Adrenal gland (tissue), 9 donors: ENCODE measurements at regions not wholly inside any gene's neighbourhood (a gene's known extent, or its start where the extent isn't known, plus 50 kb on each side); places are given as distances from the start of the nearest gene placed in this dataset.

ENCODE experiments used
- DNase-seq, 7 donors: peaks; one replicate each; pipeline ENCODE4 v3.0.0-alpha.2; 2019 to 2020
- H3K27ac ChIP-seq, 5 donors: fragments of 200-600 bp; sonication (generic) in 4 of 5; 1 replicate in 3 of 5; 2 replicates in 2 of 5; pipeline versions ENCODE4 v1.5.1 to v1.8.0; 2016 to 2020; ENCODE audit warnings: mild to moderate bottlenecking in 1 of 5
- H3K27me3 ChIP-seq: fragments of 200-600 bp; 2 replicates; pipeline ENCODE4 v1.8.0; 2021
- H3K36me3 ChIP-seq, 2 donors: fragments of 200-600 bp; replicated peaks in 1 of 2; 1 replicate in 1 of 2; 2 replicates in 1 of 2; pipeline versions ENCODE4 v1.5.1 to v1.8.0; 2018 to 2022
- H3K4me1 ChIP-seq, 2 donors: fragments of 200-600 bp; replicated peaks in 1 of 2; 1 replicate in 1 of 2; 2 replicates in 1 of 2; pipeline versions ENCODE4 v1.5.1 to v1.8.0; 2018 to 2021
- H3K4me3 ChIP-seq, 4 donors: fragments of 200-600 bp; sonication (generic) in 3 of 4; one replicate each; pipeline ENCODE4 v1.5.1; 2016 to 2018
- H3K9me3 ChIP-seq, 3 donors: fragments of 200-600 bp; sonication (generic) in 1 of 3; replicated peaks in 1 of 3; 1 replicate in 2 of 3; 2 replicates in 1 of 3; pipeline versions ENCODE4 v1.5.1 to v1.8.0; 2016 to 2021
- POLR2A ChIP-seq, 2 donors: fragments of 450-650 bp; IDR thresholded peaks; one replicate each; pipeline ENCODE4 v1.6.1; 2017; ENCODE audit warnings: antibody characterized with exemption in 2 of 2, mild to moderate bottlenecking in 2 of 2, moderate library complexity in 1 of 2
- WGBS, 4 donors: extraction: QIAGEN DNeasy Blood & Tissue Kit in 2 of 4; methylation state at CpG; one replicate each; pipeline versions ENCODE4 v1.1.5 to v1.1.7; 2013 to 2017; 5-methylcytosine and 5-hydroxymethylcytosine counted together
- intact Hi-C, 2 donors: fragments of 100-400 bp; cut with DNase I; formaldehyde crosslinking; loops; one replicate each; pipeline versions ENCODE4 v1.14.1 to v1.15.0; 2022 to 2023
- TF ChIP-seq, protein P1 (sequence below), 6 experiments: fragments of 450-650 bp in 4 of 6; fragments of 200-600 bp in 2 of 6; sonication (generic) in 1 of 6; IDR thresholded peaks; 1 replicate in 5 of 6; 2 replicates in 1 of 6; pipeline versions ENCODE4 v1.5.1 to v1.8.0; 2016 to 2021; ENCODE audit warnings: antibody characterized with exemption in 6 of 6, mild to moderate bottlenecking in 2 of 6, moderate library complexity in 1 of 6
- donor health status: healthy with polysubstance abuse.
- donor health status: Bipolar disorder and iron deficiency.
- donor health status: DM: yes; HTN: yes; CAD: no.
- donor health status: DM: no; HTN: no; CAD: no.
- donor health status: DM: no; HTN: no; CAD: no.

DNA sequence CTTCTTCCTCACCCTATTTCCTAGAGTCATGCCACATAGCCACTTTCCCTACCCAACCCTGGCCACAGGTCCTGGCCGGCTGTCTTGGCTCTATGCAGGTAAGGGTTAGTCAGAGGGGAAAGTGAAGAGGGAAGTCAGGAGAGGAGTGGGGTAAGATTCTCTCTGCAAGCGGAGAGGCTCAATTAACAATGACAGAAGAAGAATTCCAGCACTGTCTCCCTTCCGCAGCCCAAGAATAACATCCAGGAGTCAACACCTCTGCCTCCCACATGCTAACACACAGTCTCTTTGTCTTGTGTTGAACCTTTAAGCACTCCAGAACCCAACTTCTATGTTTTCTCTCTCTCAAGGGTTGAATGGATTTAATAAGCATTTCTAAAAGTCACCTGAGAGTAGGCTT lies 235.1 kb upstream of the ANKRD55 start:
- Histone ChIP-seq H3K4me3 (no peak overlapping the region), H3K27ac (no peak overlapping the region), H3K4me1 (no peaks in the 10 kb centered on the region), H3K27me3 (no peaks in the 10 kb centered on the region), H3K9me3 (no peaks in the 10 kb centered on the region), H3K36me3 (no peaks in the 10 kb centered on the region)
- DNase-seq: no peak
- intact Hi-C loops: no loop called here
- TF ChIP-seq, protein P1, sequence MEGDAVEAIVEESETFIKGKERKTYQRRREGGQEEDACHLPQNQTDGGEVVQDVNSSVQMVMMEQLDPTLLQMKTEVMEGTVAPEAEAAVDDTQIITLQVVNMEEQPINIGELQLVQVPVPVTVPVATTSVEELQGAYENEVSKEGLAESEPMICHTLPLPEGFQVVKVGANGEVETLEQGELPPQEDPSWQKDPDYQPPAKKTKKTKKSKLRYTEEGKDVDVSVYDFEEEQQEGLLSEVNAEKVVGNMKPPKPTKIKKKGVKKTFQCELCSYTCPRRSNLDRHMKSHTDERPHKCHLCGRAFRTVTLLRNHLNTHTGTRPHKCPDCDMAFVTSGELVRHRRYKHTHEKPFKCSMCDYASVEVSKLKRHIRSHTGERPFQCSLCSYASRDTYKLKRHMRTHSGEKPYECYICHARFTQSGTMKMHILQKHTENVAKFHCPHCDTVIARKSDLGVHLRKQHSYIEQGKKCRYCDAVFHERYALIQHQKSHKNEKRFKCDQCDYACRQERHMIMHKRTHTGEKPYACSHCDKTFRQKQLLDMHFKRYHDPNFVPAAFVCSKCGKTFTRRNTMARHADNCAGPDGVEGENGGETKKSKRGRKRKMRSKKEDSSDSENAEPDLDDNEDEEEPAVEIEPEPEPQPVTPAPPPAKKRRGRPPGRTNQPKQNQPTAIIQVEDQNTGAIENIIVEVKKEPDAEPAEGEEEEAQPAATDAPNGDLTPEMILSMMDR (IDR thresholded peaks at IDR 0.05): no peak
- TF ChIP-seq POLR2A (IDR thresholded peaks at IDR 0.05): no peak
- 85 to 98% (median 91%) methylated on average over 3 of the region's 3 CpGs for WGBS, 4 donors

GRCh38 chr5:56467176-56467717 lies 234.1 kb upstream of the ANKRD55 start:
- TF ChIP-seq POLR2A (IDR thresholded peaks at IDR 0.05): no peak
- TF ChIP-seq, protein P1 (IDR thresholded peaks at IDR 0.05): no peak
- no peak overlapping the region for H3K27ac ChIP-seq
- H3K36me3 ChIP-seq: no peaks in the 10 kb centered on the region
- no peaks in the 10 kb centered on the region for H3K27me3 ChIP-seq
- no peak overlapping the region for H3K4me3 ChIP-seq
- DNase-seq: no peak
- 88 to 94% (median 91%) methylated on average over 5 of the region's 5 CpGs for WGBS, 4 donors
- H3K9me3 ChIP-seq: no peaks in the 10 kb centered on the region
- no peaks in the 10 kb centered on the region for H3K4me1 ChIP-seq
- intact Hi-C loops: no loop called here

- no peaks in the 10 kb centered on the region for H3K27me3 ChIP-seq
- intact Hi-C loops: no loop called here
- DNase-seq: no peak
- H3K4me3 ChIP-seq: no peak overlapping the region
- H3K27ac ChIP-seq: peak overlapping the region in 1 of 5 donors; percentile 50
- H3K36me3 ChIP-seq: no peaks in the 10 kb centered on the region
- TF ChIP-seq POLR2A (IDR thresholded peaks at IDR 0.05): no peak
- TF ChIP-seq, protein P1 (IDR thresholded peaks at IDR 0.05): no peak
- H3K4me1 ChIP-seq: no peaks in the 10 kb centered on the region
- no peaks in the 10 kb centered on the region for H3K9me3 ChIP-seq
- WGBS, 4 donors: 85 to 95% (median 89%) methylated on average over 6 to 7 of the region's 7 CpGs
These were observed 233.1 kb upstream of the ANKRD55 start for GRCh38 chr5:56466136-56466816.

DNA sequence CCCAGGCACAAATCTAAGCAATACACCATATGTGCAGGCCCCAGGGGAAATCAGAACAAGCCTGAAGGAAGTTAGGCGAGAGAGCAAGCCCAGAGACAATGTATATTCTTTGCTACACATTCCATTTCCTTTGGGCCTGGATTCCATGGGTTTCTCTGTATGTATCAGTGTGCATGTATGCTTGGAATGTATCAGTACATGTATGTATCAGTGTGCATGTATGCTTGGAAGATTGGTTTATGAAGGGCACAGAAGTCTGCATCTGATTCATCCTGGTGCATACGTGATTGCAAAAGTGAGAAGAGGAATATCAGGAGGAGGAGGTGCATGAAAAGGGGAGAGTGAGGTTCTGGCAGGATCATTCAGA lies 232.6 kb upstream of the ANKRD55 start:
- Histone ChIP-seq H3K4me1 (no peaks in the 10 kb centered on the region), H3K27me3 (no peaks in the 10 kb centered on the region), H3K27ac (peak overlapping the region in 1 of 5 donors; percentile 50), H3K4me3 (no peak overlapping the region), H3K36me3 (no peaks in the 10 kb centered on the region), H3K9me3 (no peaks in the 10 kb centered on the region)
- no peak for DNase-seq
- 79 to 90% (median 87%) methylated on average over 2 of the region's 2 CpGs for WGBS, 4 donors
- intact Hi-C loops: no loop called here
- TF ChIP-seq, protein P1 (IDR thresholded peaks at IDR 0.05): no peak
- TF ChIP-seq POLR2A (IDR thresholded peaks at IDR 0.05): no peak
